H9 (cell line): ENCODE measurements at regions not wholly inside any gene's neighbourhood (a gene's known extent, or its start where the extent isn't known, plus 50 kb on each side); places are given as distances from the start of the nearest gene placed in this dataset.

Source experiments
- DNase-seq: peaks from one replicate; pipeline ENCODE4 v3.0.0-alpha.2; 2017
- H2AFZ ChIP-seq: one replicate; pipeline ENCODE4 v1.6.1; 2013; ENCODE audit warnings: mild to moderate bottlenecking, low read length, control low read depth, moderate library complexity
- H2AK5ac ChIP-seq: 2 replicates; pipeline ENCODE4 v1.6.1; 2013; ENCODE audit warnings: low read length, control low read depth, mixed read lengths; ENCODE audit not compliant: insufficient read length
- H2BK120ac ChIP-seq: one replicate; pipeline ENCODE4 v1.6.1; 2013; ENCODE audit warnings: low read depth, mild to moderate bottlenecking, low read length, control low read depth, inconsistent platforms; ENCODE audit not compliant: poor library complexity, severe bottlenecking
- H2BK12ac ChIP-seq: 2 replicates; pipeline ENCODE4 v1.6.1; 2013; ENCODE audit warnings: low read length, control low read depth, mixed read lengths, low read depth; ENCODE audit not compliant: insufficient read length
- H2BK15ac ChIP-seq: 2 replicates; pipeline ENCODE4 v1.6.1; 2013; ENCODE audit warnings: low read depth, low read length, control low read depth
- H2BK20ac ChIP-seq: one replicate; pipeline ENCODE4 v1.6.1; 2013; ENCODE audit warnings: low read depth, mild to moderate bottlenecking, low read length, control low read depth, inconsistent platforms; ENCODE audit not compliant: poor library complexity, severe bottlenecking
- H2BK5ac ChIP-seq: 2 replicates; pipeline ENCODE4 v1.6.1; 2013; ENCODE audit warnings: low read length, control low read depth, mixed read lengths; ENCODE audit not compliant: insufficient read length
- H3K14ac ChIP-seq: 2 replicates; pipeline ENCODE4 v1.6.1; 2013; ENCODE audit warnings: low read length, control low read depth; ENCODE audit not compliant: insufficient read depth
- H3K18ac ChIP-seq: 2 replicates; pipeline ENCODE4 v1.6.1; 2013; ENCODE audit warnings: low read depth, mild to moderate bottlenecking, mixed read lengths, low read length, control low read depth; ENCODE audit not compliant: insufficient read length
- H3K23ac ChIP-seq: 2 replicates; pipeline ENCODE4 v1.6.1; 2013; ENCODE audit warnings: low read length, control low read depth, mixed read lengths, low read depth; ENCODE audit not compliant: insufficient read length
- H3K23me2 ChIP-seq: 2 replicates; pipeline ENCODE4 v1.6.1; 2013; ENCODE audit warnings: low read depth, mild to moderate bottlenecking, mixed read lengths, low read length, control low read depth; ENCODE audit not compliant: insufficient read length, poor library complexity, severe bottlenecking
- H3K27ac ChIP-seq: 2 replicates; pipeline ENCODE4 v1.5.1; 2013; ENCODE audit warnings: low read length, control low read depth, mixed read lengths, low read depth; ENCODE audit not compliant: insufficient read length
- H3K27me3 ChIP-seq: 2 replicates; pipeline ENCODE4 v1.6.1; 2013; ENCODE audit warnings: low read length, control low read depth, inconsistent platforms; ENCODE audit not compliant: insufficient read depth
- H3K4ac ChIP-seq: 2 replicates; pipeline ENCODE4 v1.6.1; 2013; ENCODE audit warnings: low read depth, mild to moderate bottlenecking, control low read depth, inconsistent platforms, low read length, moderate library complexity
- H3K4me1 ChIP-seq: 2 replicates; pipeline ENCODE4 v1.6.1; 2013; ENCODE audit warnings: low read length, control low read depth, inconsistent platforms; ENCODE audit not compliant: insufficient read depth
- H3K4me2 ChIP-seq: 2 replicates; pipeline ENCODE4 v1.6.1; 2013; ENCODE audit warnings: low read length, control low read depth, mixed read lengths; ENCODE audit not compliant: insufficient read length, insufficient read depth
- H3K56ac ChIP-seq: 2 replicates; pipeline ENCODE4 v1.6.1; 2013; ENCODE audit warnings: low read depth, mild to moderate bottlenecking, mixed read lengths, low read length, control low read depth; ENCODE audit not compliant: insufficient read length
- H3K79me1 ChIP-seq: 2 replicates; pipeline ENCODE4 v1.6.1; 2013; ENCODE audit warnings: low read depth, mild to moderate bottlenecking, moderate library complexity, low read length, control low read depth, inconsistent platforms; ENCODE audit not compliant: insufficient read depth, poor library complexity, severe bottlenecking
- H3K79me2 ChIP-seq: 2 replicates; pipeline ENCODE4 v1.6.1; 2013; ENCODE audit warnings: low read length, control low read depth, inconsistent platforms; ENCODE audit not compliant: insufficient read depth
- H3K9ac ChIP-seq: 2 replicates; pipeline ENCODE4 v1.6.1; 2013; ENCODE audit warnings: low read length, control low read depth, mixed read lengths; ENCODE audit not compliant: insufficient read length; ENCODE audit errors: extremely low read depth
- H3K9me3 ChIP-seq: one replicate; pipeline ENCODE4 v1.6.1; 2013; ENCODE audit warnings: low read depth, low read length, inconsistent platforms; ENCODE audit not compliant: control insufficient read depth
- H3T11ph ChIP-seq: one replicate; pipeline ENCODE4 v1.6.1; 2013; ENCODE audit warnings: mild to moderate bottlenecking, low read length, control low read depth, inconsistent platforms
- H4K20me1 ChIP-seq: one replicate; pipeline ENCODE4 v1.6.1; 2013; ENCODE audit not compliant: control insufficient read depth, insufficient read length, insufficient read depth
- H4K5ac ChIP-seq: 2 replicates; pipeline ENCODE4 v1.6.1; 2013; ENCODE audit warnings: low read depth, mild to moderate bottlenecking, mixed read lengths, low read length, control low read depth; ENCODE audit not compliant: insufficient read length
- H4K8ac ChIP-seq: replicated peaks from 2 replicates; pipeline ENCODE4 v1.6.1; 2013; ENCODE audit warnings: low read length, control low read depth, mixed read lengths, low read depth; ENCODE audit not compliant: insufficient read length
- H4K91ac ChIP-seq: 2 replicates; pipeline ENCODE4 v1.6.1; 2013; ENCODE audit warnings: low read depth, mild to moderate bottlenecking, moderate library complexity, mixed read lengths, low read length, control low read depth; ENCODE audit not compliant: insufficient read length
- H3K27ac Mint-ChIP-seq, 3 experiments: 2 replicates in 2 of 3; 3 replicates in 1 of 3; pipeline ENCODE4 v1.8.0; 2020 to 2021; ENCODE audit warnings: mixed read lengths in 3 of 3, mild to moderate bottlenecking in 1 of 3, moderate library complexity in 1 of 3
- H3K27me3 Mint-ChIP-seq: 2 replicates; pipeline ENCODE4 v1.8.0; 2021; ENCODE audit warnings: low read depth, mild to moderate bottlenecking, moderate library complexity, mixed read lengths
- H3K36me3 Mint-ChIP-seq, 3 experiments: 2 replicates in 2 of 3; 3 replicates in 1 of 3; pipeline ENCODE4 v1.8.0; 2020 to 2021; ENCODE audit warnings: low read depth in 3 of 3, mixed read lengths in 3 of 3; ENCODE audit not compliant: insufficient read depth in 1 of 3
- H3K4me1 Mint-ChIP-seq, 2 experiments: 2 replicates each; pipeline ENCODE4 v1.8.0; 2020; ENCODE audit warnings: mixed read lengths in 2 of 2
- H3K4me3 Mint-ChIP-seq, 2 experiments: 2 replicates in 1 of 2; 3 replicates in 1 of 2; pipeline ENCODE4 v1.8.0; 2020 to 2021; ENCODE audit warnings: mild to moderate bottlenecking in 2 of 2, mixed read lengths in 2 of 2, moderate library complexity in 1 of 2
- H3K9me3 Mint-ChIP-seq, 2 experiments: 2 replicates in 1 of 2; 3 replicates in 1 of 2; pipeline ENCODE4 v1.8.0; 2020; ENCODE audit warnings: mild to moderate bottlenecking in 2 of 2, mixed read lengths in 2 of 2, moderate library complexity in 1 of 2
- CTCF ChIP-seq: fragments of 200-600 bp; sonication (generic); conservative IDR thresholded peaks from 3 replicates; pipeline ENCODE4 v1.8.0; 2021; ENCODE audit warnings: antibody characterized with exemption, mild to moderate bottlenecking
- WGBS: extraction: QIAGEN DNeasy Blood & Tissue Kit; methylation state at CpG from one replicate; pipeline ENCODE4 v1.1.7; 2013; ENCODE audit warnings: missing lambda C conversion rate, low lambda C conversion rate, mixed read lengths; ENCODE audit not compliant: insufficient read length; ENCODE audit errors: extremely low coverage; 5-methylcytosine and 5-hydroxymethylcytosine counted together

GRCh38 chr15:25971053-25971452, 107.9 kb upstream of the ATP10A start:
- no peaks in the 10 kb centered on the region for H3K79me1 ChIP-seq
- H2AK5ac ChIP-seq, result no peak overlapping the region
- no peaks in the 10 kb centered on the region for H3K36me3 Mint-ChIP-seq
- H2BK15ac ChIP-seq, result no peak overlapping the region
- peaks cover 0 to 7% of the 10 kb centered on the region in 2 experiments; a peak in 1 of 4 replicates for H3K4me1 Mint-ChIP-seq
- no peaks in the 10 kb centered on the region for H3K23me2 ChIP-seq
- no peak for DNase-seq
- no peak overlapping the region for H3K4me3 Mint-ChIP-seq
- no peak overlapping the region for H2BK120ac ChIP-seq
- H4K91ac ChIP-seq, result no peak overlapping the region
- no peak overlapping the region for H3K18ac ChIP-seq
- no CpG with 5 or more reads among the region's 6 CpGs for WGBS
- H2BK5ac ChIP-seq, result no peak overlapping the region
- H3K4me1 ChIP-seq, result no peaks in the 10 kb centered on the region
- no peak overlapping the region for H2AFZ ChIP-seq
- no peaks in the 10 kb centered on the region for H4K20me1 ChIP-seq
- no peak overlapping the region for H2BK20ac ChIP-seq
- H3K14ac ChIP-seq, result no peak overlapping the region
- H4K8ac ChIP-seq, result no peak overlapping the region
- no peak overlapping the region for H3K27ac ChIP-seq
- H3K27me3 Mint-ChIP-seq, result peaks cover 4% of the 10 kb centered on the region
- no peak overlapping the region for H3K4ac ChIP-seq
- H3K79me2 ChIP-seq, result no peaks in the 10 kb centered on the region
- H3K9me3 ChIP-seq, result no peaks in the 10 kb centered on the region
- H3K23ac ChIP-seq, result no peak overlapping the region
- H3K27ac Mint-ChIP-seq, result no peak overlapping the region; a peak in 1 of 7 replicates
- no peaks in the 10 kb centered on the region for H3K27me3 ChIP-seq
- H3K9me3 Mint-ChIP-seq, result peaks cover 10 to 13% of the 10 kb centered on the region in 2 experiments
- H2BK12ac ChIP-seq, result no peak overlapping the region
- H3K9ac ChIP-seq, result no peak overlapping the region
- H3K4me2 ChIP-seq, result no peak overlapping the region
- no peak overlapping the region for H3T11ph ChIP-seq
- no peak for TF ChIP-seq CTCF
- no peak overlapping the region for H4K5ac ChIP-seq
- H3K56ac ChIP-seq, result no peak overlapping the region
